Brain pericyte (primary cell): ENCODE measurements at regions not wholly inside any gene's neighbourhood (a gene's known extent, or its start where the extent isn't known, plus 50 kb on each side); places are given as distances from the start of the nearest gene placed in this dataset.

ENCODE experiments used
- DNase-seq: peaks from one replicate; pipeline ENCODE4 v3.0.0-alpha.2; 2012; ENCODE audit warnings: low read depth, low spot score

GRCh38 chr20:58001381-58001780 is 227.1 kb downstream of the ANKRD60 start:
- no peak for DNase-seq

DNA sequence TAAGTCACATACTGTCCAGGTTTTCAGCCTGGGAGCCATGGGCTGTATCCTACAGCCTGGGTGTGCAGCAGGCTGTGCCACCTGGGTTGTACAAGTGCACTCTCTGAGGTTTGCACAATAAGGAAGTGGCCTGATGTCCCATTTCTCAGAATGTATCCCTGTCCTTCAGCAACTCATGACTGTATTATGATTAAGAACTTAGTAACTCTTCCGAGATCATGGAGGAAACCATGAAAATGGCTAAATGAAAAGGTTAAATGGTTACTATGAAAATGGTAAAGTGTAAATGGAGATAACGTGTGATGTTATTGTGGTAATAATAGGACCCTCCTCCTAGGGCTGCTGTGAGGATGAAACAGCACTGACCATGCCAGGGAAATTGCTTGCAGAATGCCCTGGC is 227.6 kb downstream of the ANKRD60 start:
- no peak for DNase-seq

GRCh38 chr20:57999465-58000111 is 228.9 kb downstream of the ANKRD60 start:
- DNase-seq, result no peak

DNA sequence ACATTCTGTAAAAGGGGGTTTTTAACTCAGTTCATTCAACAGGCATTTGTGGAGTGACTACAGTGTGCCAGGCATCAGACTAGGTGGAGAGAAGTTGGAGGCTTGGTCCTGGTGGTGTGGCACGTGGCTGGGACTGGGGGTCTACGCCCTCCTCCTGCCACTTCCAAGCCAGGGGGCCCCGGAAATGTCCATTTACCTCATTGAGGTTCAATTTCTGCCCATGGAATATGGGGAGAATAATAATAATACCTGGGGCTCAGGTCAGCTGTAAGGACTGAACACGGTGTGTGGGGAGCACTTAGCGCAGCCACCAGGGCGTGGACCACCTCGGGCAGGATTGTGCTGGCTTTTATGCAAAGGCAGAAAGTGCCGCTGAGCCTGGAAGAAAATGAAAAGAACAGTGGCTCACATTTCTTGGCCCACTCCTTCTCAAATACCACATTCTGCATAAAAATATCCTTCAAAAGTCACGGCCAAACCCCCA is 229.4 kb downstream of the ANKRD60 start:
- no peak for DNase-seq

- DNase-seq, result no peak
These were observed 230.2 kb downstream of the ANKRD60 start for GRCh38 chr20:57998276-57998675.

DNA sequence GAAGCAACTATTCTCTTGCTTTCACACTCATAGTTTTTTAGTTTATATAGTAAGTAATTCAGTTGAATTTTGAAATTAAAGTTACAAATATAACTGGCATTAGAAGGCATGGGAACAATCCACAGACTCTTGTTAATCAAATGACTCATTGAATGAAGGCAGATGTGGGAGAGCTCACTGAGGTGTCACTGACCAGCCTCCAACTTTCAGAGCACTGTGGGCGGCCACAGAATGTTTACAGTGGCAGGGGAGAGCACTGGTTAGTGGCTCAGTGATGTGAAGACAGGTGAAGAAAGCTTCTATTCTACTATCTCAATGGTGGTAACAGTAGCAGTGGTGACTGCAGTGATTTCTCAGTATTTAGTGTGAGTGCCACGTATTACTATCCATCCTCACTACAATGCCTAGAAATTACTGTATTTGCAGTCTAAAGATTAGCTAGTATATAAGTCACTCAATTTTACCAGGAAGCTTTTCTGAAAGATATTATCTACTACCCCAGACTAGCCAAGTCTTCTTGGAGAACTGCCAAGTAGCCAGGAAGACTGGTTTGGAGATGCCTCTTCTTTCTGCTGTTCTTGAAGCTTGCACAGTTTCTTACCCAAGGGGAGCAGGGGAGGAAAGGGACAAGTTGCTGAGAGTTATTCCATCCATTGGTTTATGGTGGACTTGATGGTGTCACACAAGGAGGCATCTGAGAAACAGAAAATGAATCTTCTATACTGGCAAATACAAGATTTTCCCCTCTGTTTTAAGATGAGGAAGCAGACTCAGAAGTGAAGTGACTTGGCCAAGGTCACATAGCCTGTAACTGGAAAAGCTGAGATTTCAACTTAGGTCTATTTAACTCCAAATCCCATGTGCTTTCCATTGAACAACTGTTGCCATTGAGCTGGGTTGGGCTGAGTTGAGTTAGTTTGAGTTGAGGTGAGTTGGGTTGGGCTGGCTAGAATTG is 231.2 kb downstream of the ANKRD60 start:
- DNase-seq, result no peak

DNA sequence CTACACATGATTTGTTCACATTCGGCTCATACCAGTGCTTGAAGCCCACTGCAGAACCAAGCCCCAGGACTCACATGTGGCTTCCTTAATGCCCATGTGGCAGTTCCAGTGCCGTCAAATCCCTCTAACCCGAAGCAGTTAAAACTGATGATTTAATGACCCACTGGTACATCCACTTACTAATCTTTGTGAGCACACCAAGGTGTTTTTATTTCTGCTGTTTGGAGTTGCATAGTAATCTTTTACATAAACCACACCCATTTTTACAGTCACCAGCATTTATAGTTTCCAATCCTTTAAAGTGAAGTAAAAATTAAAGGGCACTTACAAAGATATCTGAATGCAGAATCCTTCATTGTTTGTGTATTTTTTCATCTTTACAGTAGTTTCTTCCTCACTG is 232.0 kb downstream of the ANKRD60 start:
- no peak for DNase-seq

GRCh38 chr20:57995381-57995977 is 233.0 kb downstream of the ANKRD60 start:
- DNase-seq, result no peak

DNA sequence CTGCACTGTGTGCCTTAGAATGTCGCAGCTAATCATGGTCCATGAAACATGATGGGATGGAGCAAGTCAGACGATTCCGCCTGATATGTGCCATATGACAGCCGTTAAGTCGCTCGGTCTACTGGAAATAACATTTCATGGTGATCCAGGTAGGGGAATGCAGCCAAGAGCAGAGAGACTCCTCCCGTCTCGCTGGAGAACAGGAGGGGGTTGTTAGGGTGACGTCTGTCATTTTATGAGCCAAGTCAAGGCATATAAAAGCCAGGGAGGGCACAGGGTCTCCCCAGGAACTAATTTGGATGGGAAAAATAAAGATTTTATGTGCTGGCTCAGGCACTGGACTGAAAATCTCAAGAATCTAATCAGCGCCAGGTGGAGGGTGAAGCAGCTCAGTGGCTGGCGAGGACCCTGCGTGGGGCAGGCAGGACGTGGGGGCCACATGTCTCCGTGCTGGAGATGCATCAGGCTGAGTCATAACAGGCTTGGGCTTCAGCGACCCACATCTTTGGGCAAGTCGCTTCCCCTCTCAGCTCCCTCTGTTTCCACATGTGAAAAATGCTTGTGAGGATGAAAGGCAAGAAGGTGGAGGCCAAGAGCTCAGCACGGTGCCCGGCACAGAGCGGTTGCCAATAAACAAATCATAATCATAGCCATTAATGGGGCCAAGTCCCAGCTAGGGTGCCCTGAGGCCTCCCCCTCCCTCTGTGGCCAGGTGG is 234.6 kb downstream of the ANKRD60 start:
- DNase-seq, result no peak

GRCh38 chr20:57991211-57991881 is 237.1 kb downstream of the ANKRD60 start:
- DNase-seq, result no peak

DNA sequence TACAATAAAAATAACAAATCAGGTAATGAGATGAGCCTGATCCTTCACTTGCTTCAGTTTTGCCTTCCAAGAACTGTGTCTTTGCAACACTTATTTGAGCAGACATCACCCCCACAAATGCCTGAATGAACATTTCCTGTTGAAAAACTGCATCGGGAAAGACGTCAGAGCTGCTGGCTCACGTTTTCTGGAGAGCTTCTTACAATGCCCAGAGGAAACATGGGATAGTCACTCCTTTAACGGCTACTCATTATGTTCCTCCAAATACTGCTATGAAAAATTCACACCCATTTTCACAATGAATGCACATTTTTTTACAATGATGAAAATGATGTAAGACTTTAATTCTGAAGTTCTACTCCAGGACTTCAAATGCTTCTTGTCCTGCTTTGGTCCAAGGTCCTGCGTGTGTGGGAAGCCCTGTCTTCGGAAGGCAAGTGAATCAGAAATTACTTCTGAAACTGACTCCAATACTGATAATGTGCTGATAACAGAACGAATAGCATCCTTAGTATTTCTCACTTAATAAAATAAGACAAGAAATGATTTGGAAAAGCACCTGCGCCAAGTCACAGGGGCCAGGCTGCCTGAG is 238.0 kb downstream of the ANKRD60 start:
- DNase-seq, result no peak

DNA sequence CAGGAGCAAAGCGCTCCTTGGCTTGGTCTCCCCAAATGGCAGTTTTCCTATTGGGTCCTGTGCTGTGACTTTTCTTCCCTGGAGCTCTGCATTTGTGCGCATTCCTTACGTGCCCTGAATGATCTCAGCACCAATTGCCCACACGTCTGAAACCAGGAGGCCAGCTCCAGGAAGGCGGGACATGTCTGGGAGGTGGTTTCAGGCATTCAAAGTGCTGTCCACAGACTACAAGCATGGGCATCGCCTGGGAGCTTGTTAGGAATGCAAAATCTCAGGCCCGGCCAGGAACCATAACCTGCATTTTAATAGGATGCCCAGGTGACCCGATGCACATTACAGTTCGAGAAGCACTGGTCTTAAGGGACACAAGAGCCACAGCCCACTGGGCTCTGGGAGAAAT is 239.6 kb downstream of the ANKRD60 start:
- no peak for DNase-seq

DNA sequence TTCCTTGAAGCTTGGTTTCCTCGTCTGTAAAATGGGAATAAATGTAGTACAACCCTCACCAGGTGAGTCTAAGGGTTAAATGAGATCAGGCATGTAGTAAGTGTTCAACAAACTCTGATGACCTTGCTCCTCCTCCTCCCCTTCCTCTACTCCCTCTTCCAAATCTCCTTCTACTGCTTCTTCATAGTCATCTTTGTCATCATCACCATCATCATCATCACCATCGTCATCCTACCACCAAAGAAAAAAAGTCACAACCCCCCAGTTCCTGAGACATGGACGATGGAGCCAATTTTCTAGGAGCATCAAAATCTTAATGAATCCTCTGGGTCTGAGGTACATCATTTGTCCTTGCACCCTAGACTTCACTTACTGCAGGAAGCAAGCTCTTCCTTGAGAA is 240.0 kb downstream of the ANKRD60 start:
- DNase-seq, result no peak

DNA sequence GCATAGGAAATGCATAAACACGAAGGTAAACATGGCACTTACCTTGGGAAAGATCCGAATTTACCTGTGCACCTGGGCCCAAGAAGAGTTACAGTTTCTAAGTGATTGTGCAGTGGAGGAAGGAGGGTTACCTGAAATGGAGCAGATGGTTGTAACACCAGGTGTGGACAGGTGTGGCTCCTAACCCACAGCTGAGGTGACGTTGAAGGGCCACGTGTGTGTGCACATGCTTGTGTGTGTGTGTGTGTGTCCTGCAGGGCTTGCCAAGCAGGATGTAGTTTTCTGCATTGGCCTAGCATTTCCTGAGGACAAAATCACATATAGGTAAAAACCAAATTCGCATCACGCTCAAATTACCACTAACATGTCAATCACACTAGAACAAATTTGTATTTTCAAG is 240.8 kb downstream of the ANKRD60 start:
- DNase-seq, result no peak

DNA sequence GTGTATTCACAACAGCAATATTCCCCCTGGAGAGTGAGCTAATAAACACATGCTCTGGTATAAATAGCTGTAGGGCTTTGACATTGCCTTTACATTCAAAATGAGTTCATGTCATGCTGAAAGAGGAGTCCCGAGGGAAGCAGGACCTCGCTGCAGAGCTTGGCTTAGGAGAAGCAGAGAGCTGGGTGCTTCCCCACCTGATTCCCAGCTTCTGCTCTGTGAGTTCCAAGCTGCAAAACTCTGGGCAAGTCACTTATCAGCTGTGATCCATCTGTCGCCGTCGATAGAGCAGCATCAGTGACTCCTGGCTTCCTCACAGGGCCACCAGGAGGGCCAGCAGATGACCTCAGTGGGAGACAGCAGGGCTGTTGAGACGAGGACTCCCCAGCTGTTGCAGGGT is 241.8 kb downstream of the ANKRD60 start:
- DNase-seq, result no peak

DNA sequence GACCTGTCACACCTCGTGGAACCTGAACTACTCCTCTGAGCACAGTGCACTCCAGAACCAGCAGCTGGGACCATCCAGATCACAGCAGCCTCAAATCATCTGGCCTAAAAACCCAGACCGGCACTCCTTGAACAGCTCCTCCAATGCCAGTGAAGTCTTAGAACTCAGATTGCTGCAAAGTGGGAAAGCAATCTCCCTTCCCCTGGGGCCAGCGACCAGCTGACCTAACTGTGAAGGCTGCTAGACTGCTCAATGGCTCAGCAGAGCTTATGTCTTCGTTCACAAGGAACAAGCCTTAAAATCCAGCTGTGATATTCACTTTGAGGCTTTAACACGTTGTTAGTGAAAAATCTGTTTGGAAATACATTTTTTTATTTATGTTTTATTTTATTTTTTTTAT is 243.2 kb downstream of the ANKRD60 start:
- DNase-seq, result no peak

DNA sequence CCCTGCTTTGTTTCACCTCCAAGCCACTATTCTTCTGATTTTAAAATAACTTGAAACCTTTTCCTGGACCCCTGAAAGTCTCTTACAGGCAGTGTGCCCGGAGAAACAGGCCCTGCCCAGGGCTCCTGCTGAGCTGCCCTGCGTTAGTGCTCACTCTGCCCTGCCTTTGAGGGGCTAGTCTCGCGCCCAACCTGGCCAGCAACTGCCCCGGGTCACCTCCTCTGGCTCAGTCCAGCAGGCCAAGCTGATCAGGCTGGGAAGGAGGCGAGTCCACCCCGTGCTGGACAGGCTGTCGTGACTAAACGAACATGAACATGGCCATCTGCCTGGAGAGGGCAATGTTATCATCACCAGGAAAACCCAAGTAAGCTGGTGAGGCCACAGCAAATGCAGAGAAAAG is 245.4 kb downstream of the ANKRD60 start:
- no peak for DNase-seq

DNA sequence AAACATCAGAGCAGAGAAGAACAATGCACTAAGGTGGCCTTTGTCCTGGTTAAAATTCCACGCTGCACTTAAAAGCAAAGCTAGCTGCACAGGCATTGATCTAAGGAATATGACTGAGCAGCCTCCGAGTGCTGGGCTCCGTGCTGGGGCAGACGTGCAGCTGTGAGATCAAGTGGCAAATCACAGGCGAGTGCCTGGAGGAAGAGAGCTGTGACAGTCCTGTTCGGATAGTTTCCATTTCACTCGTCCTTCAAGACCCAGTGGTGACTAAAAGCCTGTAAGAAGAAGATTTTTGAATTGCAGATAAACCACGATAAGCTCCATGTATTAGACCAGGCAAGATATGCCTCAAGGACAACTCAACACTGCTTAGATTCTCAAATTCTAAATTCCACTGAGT is 247.9 kb downstream of the ANKRD60 start:
- no peak for DNase-seq

DNA sequence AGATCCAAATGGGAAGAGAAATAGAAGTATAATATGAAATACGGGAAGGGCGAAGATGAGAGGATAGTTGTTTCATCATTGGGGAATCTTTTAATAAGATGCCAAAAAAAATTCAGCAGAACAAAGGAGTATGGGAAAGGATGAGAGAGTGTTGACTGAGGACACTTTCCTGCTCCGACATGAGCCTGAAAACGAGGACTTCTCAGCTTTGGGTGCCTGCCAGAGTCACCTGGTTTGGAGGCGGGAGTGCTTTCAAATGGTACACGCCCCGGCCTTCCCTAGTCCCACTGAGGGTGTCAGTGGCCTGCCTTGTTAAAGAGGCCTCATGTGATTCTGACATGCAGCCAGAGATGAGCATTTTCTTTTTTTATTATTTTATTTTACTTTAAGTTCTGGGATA is 250.9 kb downstream of the ANKRD60 start:
- no peak for DNase-seq

GRCh38 chr20:57977141-57977540 is 251.3 kb downstream of the ANKRD60 start:
- no peak for DNase-seq

DNA sequence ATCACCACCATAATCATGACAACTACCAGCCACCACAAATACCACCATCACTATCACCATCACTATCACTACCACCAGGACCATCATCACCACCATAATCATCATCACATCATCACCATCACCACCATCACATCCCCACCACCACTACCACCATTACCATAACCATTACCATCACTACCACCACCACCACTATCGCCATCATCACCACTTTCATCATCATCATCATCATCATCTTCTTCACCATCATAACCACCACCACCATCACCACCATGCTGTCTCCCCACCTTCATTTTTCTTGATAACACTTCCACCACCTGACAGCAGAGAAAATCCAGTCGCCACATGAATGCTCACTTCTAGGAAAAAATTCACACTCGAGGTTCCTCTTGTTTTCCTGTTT is 253.6 kb downstream of the ANKRD60 start:
- no peak for DNase-seq
